ENCODE measurements at regions not wholly inside any gene's neighbourhood (a gene's known extent, or its start where the extent isn't known, plus 50 kb on each side); places are given as distances from the start of the nearest gene placed in this dataset.

DNA sequence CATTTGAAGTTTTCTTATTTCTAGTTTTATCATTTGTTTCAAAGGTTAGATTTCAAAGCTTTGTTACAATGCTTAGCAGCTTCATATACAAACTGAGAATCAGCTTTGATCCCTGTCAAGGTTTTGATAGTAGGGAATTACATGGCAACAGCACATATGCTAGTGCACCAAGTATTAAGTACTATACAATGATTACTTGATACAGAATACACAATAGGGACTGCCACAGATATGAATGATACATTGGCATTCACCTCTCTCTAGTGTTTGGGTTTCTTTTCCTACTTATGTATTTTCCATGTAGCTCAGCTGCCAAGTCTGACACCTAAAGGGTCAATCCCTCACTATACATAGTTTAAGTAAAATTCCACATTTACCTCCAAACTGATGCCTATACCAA, 344.0 kb downstream of the FAT4 start:
- no peak for DNase-seq (ENCODE audit: low read depth)
- H3K4me3 ChIP-seq (ENCODE audit: low read depth, low read length) = no peak overlapping the region
- TF ChIP-seq, protein P1, sequence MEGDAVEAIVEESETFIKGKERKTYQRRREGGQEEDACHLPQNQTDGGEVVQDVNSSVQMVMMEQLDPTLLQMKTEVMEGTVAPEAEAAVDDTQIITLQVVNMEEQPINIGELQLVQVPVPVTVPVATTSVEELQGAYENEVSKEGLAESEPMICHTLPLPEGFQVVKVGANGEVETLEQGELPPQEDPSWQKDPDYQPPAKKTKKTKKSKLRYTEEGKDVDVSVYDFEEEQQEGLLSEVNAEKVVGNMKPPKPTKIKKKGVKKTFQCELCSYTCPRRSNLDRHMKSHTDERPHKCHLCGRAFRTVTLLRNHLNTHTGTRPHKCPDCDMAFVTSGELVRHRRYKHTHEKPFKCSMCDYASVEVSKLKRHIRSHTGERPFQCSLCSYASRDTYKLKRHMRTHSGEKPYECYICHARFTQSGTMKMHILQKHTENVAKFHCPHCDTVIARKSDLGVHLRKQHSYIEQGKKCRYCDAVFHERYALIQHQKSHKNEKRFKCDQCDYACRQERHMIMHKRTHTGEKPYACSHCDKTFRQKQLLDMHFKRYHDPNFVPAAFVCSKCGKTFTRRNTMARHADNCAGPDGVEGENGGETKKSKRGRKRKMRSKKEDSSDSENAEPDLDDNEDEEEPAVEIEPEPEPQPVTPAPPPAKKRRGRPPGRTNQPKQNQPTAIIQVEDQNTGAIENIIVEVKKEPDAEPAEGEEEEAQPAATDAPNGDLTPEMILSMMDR (conservative IDR thresholded peaks at IDR 0.05; ENCODE audit: low read depth, low read length) = no peak

DNA sequence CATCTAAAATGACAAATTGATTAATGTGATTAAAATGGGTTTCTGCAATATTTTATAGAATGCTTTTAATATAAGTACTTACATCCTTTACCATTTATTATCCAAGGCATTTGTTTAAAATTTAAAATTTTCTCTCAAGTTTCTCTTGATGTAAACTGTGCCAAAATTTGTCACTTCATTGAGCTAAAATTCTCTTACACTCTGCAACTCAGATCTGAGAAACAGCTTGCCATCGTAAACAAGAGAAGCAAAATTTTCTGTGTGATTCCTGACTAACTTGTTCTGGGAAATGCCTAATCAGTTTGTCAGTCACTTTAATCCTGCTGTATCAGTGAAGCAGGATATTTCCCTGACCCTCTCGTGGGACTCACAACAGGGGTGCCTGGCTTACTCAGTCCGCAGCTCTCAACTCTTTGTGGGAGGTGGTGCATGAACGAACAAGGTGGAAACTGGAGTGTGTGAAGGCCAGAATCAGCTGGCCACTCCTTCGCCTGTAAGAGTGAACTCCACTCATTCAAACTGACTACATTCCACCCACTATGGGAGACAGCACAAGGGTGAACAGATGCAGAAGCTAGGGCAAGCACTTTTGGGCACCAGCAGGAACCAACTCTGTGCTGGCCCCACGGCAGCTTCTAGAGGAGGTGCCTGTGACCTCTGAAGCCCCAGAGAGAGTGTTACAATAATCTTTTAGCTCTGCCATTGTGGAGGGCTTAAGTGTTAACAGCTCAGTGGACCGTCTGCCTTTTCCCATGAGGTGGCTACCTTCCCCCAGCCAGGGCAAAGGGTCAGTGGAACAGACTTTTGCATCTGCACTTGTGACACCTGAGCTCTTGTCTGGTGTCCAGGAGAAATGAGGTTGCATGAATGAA, 349.4 kb downstream of the FAT4 start:
- no peak overlapping the region for H3K4me3 ChIP-seq (ENCODE audit: low read depth, low read length)
- TF ChIP-seq, protein P1 (conservative IDR thresholded peaks at IDR 0.05; ENCODE audit: low read depth, low read length) = no peak
- DNase-seq (ENCODE audit: low read depth) = no peak

DNA sequence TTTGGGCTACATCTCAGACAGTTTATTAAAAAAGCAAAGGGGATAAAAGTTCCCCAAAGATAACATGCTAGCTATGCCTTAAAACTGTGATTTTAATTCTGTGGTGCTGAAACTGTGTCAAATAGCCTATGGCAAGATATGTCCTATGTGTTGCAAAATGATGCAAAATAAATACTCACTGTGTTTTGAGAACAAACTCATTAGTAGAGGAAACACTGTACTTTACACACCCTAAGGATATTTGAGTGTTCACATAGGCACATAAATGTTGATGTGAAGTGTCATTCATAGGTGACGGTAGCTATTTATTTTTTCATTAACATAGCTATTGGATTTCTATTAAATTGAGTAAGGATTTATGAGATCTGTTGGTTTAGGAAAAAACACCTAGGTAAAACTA, 351.9 kb downstream of the FAT4 start:
- H3K4me3 ChIP-seq (ENCODE audit: low read depth, low read length) = no peak overlapping the region
- TF ChIP-seq, protein P1 (conservative IDR thresholded peaks at IDR 0.05; ENCODE audit: low read depth, low read length) = no peak
- no peak for DNase-seq (ENCODE audit: low read depth)

DNA sequence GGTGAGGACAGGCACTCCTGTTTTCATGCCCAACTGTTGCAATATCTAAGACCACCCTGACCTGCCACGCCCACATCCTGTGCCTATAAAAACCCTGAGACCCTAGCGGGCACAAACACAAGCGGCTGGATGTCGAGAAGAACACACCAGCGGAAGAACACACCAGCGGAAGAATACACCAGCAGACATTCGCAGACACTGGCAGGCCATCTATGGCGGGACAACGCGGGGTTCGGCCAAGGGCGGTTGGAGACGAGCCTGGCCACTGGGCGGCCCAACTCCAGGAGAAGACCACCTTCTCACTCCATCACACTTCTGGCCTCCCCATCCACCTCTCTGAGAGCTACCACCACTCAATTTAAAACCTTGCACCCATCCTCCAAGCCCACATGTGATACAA, 361.4 kb downstream of the FAT4 start:
- TF ChIP-seq, protein P1 (conservative IDR thresholded peaks at IDR 0.05; ENCODE audit: low read depth, low read length) = no peak
- no peak overlapping the region for H3K4me3 ChIP-seq (ENCODE audit: low read depth, low read length)
- no peak for DNase-seq (ENCODE audit: low read depth)

DNA sequence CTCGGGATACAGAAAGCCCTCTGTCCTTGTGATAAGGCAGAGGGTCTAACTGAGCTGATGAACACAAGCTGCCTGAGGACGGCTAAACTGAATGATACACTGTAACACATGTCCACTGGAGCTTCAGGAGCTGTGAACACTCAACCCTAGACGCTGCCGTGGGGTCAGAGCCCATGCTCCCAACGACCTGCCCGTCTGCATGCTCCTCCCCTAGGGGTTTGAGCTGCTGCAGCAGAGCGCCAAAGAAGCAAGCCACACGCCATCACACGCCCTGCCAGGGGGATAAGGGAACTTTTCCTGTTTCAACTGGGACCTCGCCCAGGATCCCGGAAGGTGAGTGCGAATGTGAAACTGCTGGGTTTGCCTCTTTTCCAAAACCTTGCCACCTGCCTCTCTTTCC, 361.8 kb downstream of the FAT4 start:
- no peak for DNase-seq (ENCODE audit: low read depth)
- TF ChIP-seq, protein P1 (conservative IDR thresholded peaks at IDR 0.05; ENCODE audit: low read depth, low read length) = no peak
- H3K4me3 ChIP-seq (ENCODE audit: low read depth, low read length) = no peak overlapping the region

DNA sequence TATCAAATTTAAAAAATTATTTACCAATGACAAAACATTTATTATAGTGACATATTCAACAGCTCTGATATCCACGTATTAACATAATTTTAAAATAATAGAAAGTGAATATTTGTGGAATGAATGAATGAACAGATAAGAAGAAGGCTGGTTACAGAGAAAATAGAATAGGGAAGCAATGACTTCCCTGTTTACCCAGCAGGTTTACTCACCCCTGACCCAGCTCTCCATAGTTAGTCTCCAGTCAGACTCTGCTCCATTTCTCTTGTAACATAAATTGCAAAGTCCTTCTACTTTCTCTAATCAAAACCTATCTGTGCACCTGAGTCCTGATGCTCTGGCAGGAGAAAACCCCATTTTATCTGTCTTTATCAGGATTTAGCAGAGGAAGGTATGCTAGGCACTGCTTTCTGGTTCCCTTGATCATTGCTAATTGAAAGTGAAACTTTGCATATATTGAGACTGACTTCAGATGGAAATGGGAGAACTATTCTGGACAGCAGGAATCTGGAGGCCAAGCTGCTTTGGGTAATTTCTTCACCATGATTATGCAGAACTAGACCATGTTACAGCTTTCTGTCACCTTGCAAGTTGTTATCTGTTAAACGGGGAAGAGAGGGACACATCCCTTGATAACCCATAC, 363.0 kb downstream of the FAT4 start:
- DNase-seq (ENCODE audit: low read depth) = no peak
- no peak overlapping the region for H3K4me3 ChIP-seq (ENCODE audit: low read depth, low read length)
- TF ChIP-seq, protein P1 (conservative IDR thresholded peaks at IDR 0.05; ENCODE audit: low read depth, low read length) = no peak
